Kidney (tissue), 13 donors: ENCODE measurements at regions not wholly inside any gene's neighbourhood (a gene's known extent, or its start where the extent isn't known, plus 50 kb on each side); places are given as distances from the start of the nearest gene placed in this dataset.

Source experiments
- DNase-seq, 5 donors: peaks; one replicate each; pipeline ENCODE4 v3.0.0-alpha.2; 2013 to 2020
- FAIRE-seq: peaks from 2 replicates; lab custom pipeline; 2012; peaks lifted over from hg19 to GRCh38; lab: Jason Lieb, UNC
- H3K27ac ChIP-seq, 2 donors: one replicate each; pipeline ENCODE4 v1.7.0; 2013; ENCODE audit warnings: low read depth in 2 of 2, low read length in 2 of 2, inconsistent platforms in 1 of 2
- H3K27me3 ChIP-seq: one replicate; pipeline ENCODE4 v1.7.1; 2013; ENCODE audit warnings: low read length, inconsistent platforms; ENCODE audit not compliant: control insufficient read depth, insufficient read depth
- H3K36me3 ChIP-seq, 3 donors: one replicate each; pipeline versions ENCODE4 v1.7.0 to v1.7.1; 2013; ENCODE audit warnings: low read length in 3 of 3, control low read depth in 1 of 3, inconsistent platforms in 1 of 3; ENCODE audit not compliant: insufficient read depth in 3 of 3, control insufficient read depth in 2 of 3
- H3K4me1 ChIP-seq, 3 donors: one replicate each; pipeline versions ENCODE4 v1.7.0 to v1.7.1; 2013; ENCODE audit warnings: low read length in 3 of 3, inconsistent platforms in 1 of 3, low read depth in 1 of 3; ENCODE audit not compliant: control insufficient read depth in 2 of 3, insufficient read depth in 2 of 3
- H3K4me3 ChIP-seq, 3 donors: one replicate each; pipeline versions ENCODE4 v1.7.0 to v1.8.1; 2013; ENCODE audit warnings: low read length in 3 of 3, control low read depth in 1 of 3, inconsistent platforms in 1 of 3
- H3K9ac ChIP-seq, 3 donors: one replicate each; pipeline versions ENCODE4 v1.7.0 to v1.7.1; 2013; ENCODE audit warnings: low read length in 3 of 3, control low read depth in 1 of 3, inconsistent platforms in 1 of 3
- H3K9me3 ChIP-seq, 3 donors: one replicate each; pipeline versions ENCODE4 v1.7.0 to v1.7.1; 2013; ENCODE audit warnings: low read length in 3 of 3, control low read depth in 1 of 3, inconsistent platforms in 1 of 3; ENCODE audit not compliant: control insufficient read depth in 2 of 3, insufficient read depth in 1 of 3
- intact Hi-C: fragments of 100-400 bp; cut with DNase I; formaldehyde crosslinking; loops from one replicate; pipeline ENCODE4 v1.11.1; 2022
- TF ChIP-seq, protein P1 (sequence below): IDR thresholded peaks from 3 replicates; pipeline ENCODE4 v1.5.1; 2012; ENCODE audit warnings: mild to moderate bottlenecking, moderate library complexity, borderline replicate concordance; ENCODE audit not compliant: insufficient read depth; ENCODE audit errors: extremely low read depth
- donor health status: control.
- donor health status: control.
- donor health status: control.
- donor health status: control.
- donor health status: control.
- donor health status: DM: yes; HTN: yes; CAD: no.
- donor health status: Normal renal cell carcinoma (clear cell type).

DNA sequence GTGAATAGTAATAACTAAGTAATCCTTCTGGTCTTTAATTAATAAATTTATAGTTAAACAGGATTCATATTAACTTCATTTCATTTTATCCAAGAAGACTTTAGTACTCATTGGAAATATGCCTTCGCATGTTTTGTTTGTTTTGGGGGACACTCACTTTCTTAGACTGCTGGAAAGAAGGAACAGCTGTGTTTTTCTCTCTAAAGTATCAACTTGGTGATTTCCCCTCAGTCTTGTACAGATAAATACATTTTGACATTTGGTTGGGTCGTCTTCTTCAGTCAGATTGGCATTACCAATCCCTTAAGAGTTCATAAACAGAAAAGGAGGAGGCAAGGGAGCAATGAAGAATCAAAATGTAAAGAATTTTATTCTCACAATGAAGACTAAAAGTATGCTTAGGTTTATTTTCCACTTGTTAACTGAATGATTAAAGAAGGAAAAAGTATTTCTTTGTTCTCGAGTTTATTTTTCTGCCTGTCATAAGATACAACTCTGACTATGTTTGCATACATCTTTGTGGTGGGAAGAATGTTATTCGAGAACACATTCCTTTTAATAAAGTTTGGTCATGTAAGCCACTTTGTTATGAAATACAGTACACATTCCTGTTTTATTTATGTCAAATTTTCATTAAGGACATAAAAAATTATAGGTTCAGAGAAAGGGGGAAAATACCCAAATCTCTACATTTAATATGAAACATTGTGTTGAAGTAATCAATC lies 140.2 kb downstream of the GMNC start:
- FAIRE-seq (no peak), DNase-seq (no peak)
- Histone ChIP-seq H3K9me3 (no peaks in the 10 kb centered on the region), H3K4me1 (no peaks in the 10 kb centered on the region), H3K27me3 (no peaks in the 10 kb centered on the region), H3K27ac (no peak overlapping the region), H3K4me3 (no peak overlapping the region), H3K9ac (no peak overlapping the region), H3K36me3 (no peaks in the 10 kb centered on the region)
- TF ChIP-seq, protein P1, sequence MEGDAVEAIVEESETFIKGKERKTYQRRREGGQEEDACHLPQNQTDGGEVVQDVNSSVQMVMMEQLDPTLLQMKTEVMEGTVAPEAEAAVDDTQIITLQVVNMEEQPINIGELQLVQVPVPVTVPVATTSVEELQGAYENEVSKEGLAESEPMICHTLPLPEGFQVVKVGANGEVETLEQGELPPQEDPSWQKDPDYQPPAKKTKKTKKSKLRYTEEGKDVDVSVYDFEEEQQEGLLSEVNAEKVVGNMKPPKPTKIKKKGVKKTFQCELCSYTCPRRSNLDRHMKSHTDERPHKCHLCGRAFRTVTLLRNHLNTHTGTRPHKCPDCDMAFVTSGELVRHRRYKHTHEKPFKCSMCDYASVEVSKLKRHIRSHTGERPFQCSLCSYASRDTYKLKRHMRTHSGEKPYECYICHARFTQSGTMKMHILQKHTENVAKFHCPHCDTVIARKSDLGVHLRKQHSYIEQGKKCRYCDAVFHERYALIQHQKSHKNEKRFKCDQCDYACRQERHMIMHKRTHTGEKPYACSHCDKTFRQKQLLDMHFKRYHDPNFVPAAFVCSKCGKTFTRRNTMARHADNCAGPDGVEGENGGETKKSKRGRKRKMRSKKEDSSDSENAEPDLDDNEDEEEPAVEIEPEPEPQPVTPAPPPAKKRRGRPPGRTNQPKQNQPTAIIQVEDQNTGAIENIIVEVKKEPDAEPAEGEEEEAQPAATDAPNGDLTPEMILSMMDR = no peak
- intact Hi-C loops = no loop called here

DNA sequence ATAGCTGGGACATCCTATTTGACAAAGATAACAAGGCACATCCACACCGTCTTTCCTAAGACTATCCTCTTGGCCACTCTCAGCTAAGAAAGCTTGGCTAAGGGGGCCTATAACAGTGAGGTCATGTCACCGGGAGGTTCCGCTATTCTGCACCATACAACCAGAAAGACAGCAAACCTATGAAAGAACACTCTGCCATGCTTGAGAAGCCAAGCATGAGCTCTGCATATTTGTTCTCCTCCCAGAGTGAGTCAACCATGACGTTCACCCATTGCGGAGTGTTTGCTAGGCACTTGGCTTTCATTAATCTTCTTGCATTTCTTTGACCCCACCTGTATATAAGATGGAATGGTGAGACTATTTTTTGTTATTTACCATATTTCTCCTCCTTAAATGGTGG lies 141.2 kb downstream of the GMNC start:
- Histone ChIP-seq H3K4me3 (no peak overlapping the region), H3K27me3 (no peaks in the 10 kb centered on the region), H3K36me3 (no peaks in the 10 kb centered on the region), H3K9ac (no peak overlapping the region), H3K27ac (no peak overlapping the region), H3K9me3 (no peaks in the 10 kb centered on the region), H3K4me1 (no peaks in the 10 kb centered on the region)
- intact Hi-C loops = no loop called here
- no peak for FAIRE-seq
- TF ChIP-seq, protein P1 = no peak
- DNase-seq = peak in 3 of 5 donors; percentile 24 to 66 (median 37)

DNA sequence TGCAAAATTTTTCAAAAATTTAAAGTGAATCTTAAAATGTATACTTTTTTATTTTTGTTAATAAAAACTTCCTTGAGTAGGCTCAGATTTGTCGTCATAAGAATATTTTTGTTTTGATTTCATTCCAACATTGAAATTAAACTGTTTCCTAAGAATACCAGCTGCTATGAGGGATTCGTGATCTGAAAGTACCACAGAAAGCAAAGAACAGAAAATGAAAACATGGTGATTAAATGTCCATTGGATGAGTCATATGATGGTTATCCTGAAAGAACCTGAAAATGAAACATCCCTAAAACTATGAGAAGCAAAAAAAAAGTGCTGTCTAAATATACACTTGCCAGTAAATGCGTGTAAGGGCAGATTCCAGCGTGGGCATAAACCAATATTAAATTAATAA lies 143.8 kb downstream of the GMNC start:
- no peaks in the 10 kb centered on the region for H3K27me3 ChIP-seq
- peak overlapping the region in 1 of 3 donors; percentile 6 for H3K4me3 ChIP-seq
- no peaks in the 10 kb centered on the region for H3K9me3 ChIP-seq
- no peak overlapping the region for H3K9ac ChIP-seq
- FAIRE-seq (no peak), DNase-seq (peak in 1 of 5 donors; percentile 26)
- H3K36me3 ChIP-seq = no peaks in the 10 kb centered on the region
- TF ChIP-seq, protein P1 = no peak
- no peak overlapping the region for H3K27ac ChIP-seq
- intact Hi-C loops = no loop called here
- no peaks in the 10 kb centered on the region for H3K4me1 ChIP-seq

DNA sequence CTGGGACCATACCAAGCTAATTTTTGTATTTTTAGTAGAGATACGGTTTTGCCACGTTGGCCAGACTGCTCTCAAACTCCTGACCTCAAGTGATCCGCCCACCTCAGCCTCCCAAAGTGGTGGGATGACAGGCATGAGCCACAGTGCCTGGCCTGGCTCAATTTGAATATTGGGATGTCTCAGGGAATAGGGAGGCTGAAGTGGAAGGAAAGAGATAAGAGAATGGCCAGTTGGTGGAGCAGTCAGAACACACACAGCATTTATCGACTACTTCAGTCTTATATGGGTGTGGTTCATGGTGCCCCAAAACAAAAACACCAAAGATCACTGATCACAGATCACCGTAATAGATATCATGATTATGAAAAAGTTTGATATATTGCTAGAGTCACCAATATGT lies 144.4 kb downstream of the GMNC start:
- H3K9ac ChIP-seq = no peak overlapping the region
- no peaks in the 10 kb centered on the region for H3K4me1 ChIP-seq
- H3K4me3 ChIP-seq = peak overlapping the region in 1 of 3 donors; percentile 12
- intact Hi-C loops = no loop called here
- no peaks in the 10 kb centered on the region for H3K36me3 ChIP-seq
- FAIRE-seq (no peak), DNase-seq (no peak)
- H3K27ac ChIP-seq = no peak overlapping the region
- no peaks in the 10 kb centered on the region for H3K27me3 ChIP-seq
- TF ChIP-seq, protein P1 = no peak
- no peaks in the 10 kb centered on the region for H3K9me3 ChIP-seq
